Loucy (cell line): ENCODE measurements at regions not wholly inside any gene's neighbourhood (a gene's known extent, or its start where the extent isn't known, plus 50 kb on each side); places are given as distances from the start of the nearest gene placed in this dataset.

Experiments
- H2AFZ ChIP-seq: fragments of 200-600 bp; sonication (generic); 2 replicates; pipeline ENCODE4 v1.6.0; 2016; ENCODE audit warnings: antibody characterized with exemption, mild to moderate bottlenecking, low read length, moderate library complexity
- H3F3A ChIP-seq: fragments of 200-600 bp; 2 replicates; pipeline ENCODE4 v1.6.0; 2016; ENCODE audit warnings: antibody characterized with exemption, low read depth, mild to moderate bottlenecking
- H3K27me3 ChIP-seq: fragments of 200-600 bp; sonication (generic); 2 replicates; pipeline ENCODE4 v1.6.1; 2014; ENCODE audit warnings: low read length, mild to moderate bottlenecking; ENCODE audit not compliant: insufficient read depth, poor library complexity, severe bottlenecking
- H3K36me3 ChIP-seq: fragments of 200-600 bp; sonication (generic); 2 replicates; pipeline ENCODE4 v1.6.1; 2016; ENCODE audit warnings: low read length; ENCODE audit not compliant: insufficient read depth
- H3K4me1 ChIP-seq: fragments of 200-600 bp; sonication (generic); 2 replicates; pipeline ENCODE4 v1.5.1; 2014; ENCODE audit warnings: low read length, mild to moderate bottlenecking; ENCODE audit not compliant: insufficient read depth, poor library complexity, severe bottlenecking
- H3K4me2 ChIP-seq: fragments of 200-600 bp; sonication (generic); 2 replicates; pipeline ENCODE4 v1.6.0; 2014; ENCODE audit warnings: antibody characterized with exemption, low read length, low read depth, mild to moderate bottlenecking; ENCODE audit not compliant: poor library complexity, severe bottlenecking
- H3K4me3 ChIP-seq: fragments of 200-600 bp; sonication (generic); 2 replicates; pipeline ENCODE4 v1.5.1; 2014; ENCODE audit warnings: low read length, mild to moderate bottlenecking, mixed read lengths; ENCODE audit not compliant: poor library complexity, severe bottlenecking
- H3K79me2 ChIP-seq: fragments of 200-600 bp; sonication (generic); 2 replicates; pipeline ENCODE4 v1.6.1; 2014; ENCODE audit warnings: low read length; ENCODE audit not compliant: insufficient read depth
- H3K9ac ChIP-seq: fragments of 200-600 bp; sonication (generic); 2 replicates; pipeline ENCODE4 v1.6.0; 2014; ENCODE audit warnings: mild to moderate bottlenecking, low read depth, low read length, moderate library complexity; ENCODE audit not compliant: poor library complexity, severe bottlenecking
- H3K9me2 ChIP-seq: fragments of 200-600 bp; sonication (generic); replicated peaks from 2 replicates; pipeline ENCODE4 v1.6.1; 2016; ENCODE audit warnings: low read depth, low read length, mixed read lengths
- H3K9me3 ChIP-seq: fragments of 200-600 bp; sonication (generic); 2 replicates; pipeline ENCODE4 v1.6.1; 2014; ENCODE audit warnings: mild to moderate bottlenecking, antibody characterized with exemption, low read length, low read depth; ENCODE audit not compliant: insufficient read depth
- H4K20me1 ChIP-seq: fragments of 200-600 bp; sonication (generic); 2 replicates; pipeline ENCODE4 v1.6.0; 2014; ENCODE audit warnings: antibody characterized with exemption, low read length, mild to moderate bottlenecking; ENCODE audit not compliant: insufficient read depth, poor library complexity, severe bottlenecking
- CTCF ChIP-seq: fragments of 200-600 bp; sonication (generic); conservative IDR thresholded peaks from 2 replicates; pipeline ENCODE4 v1.5.1; 2014; ENCODE audit warnings: mild to moderate bottlenecking, antibody characterized with exemption, low read length
- EZH2phosphoT487 ChIP-seq: fragments of 200-600 bp; IDR thresholded peaks from 2 replicates; pipeline ENCODE4 v1.6.1; 2018; ENCODE audit warnings: antibody characterized with exemption, mild to moderate bottlenecking, moderate library complexity, borderline replicate concordance

GRCh38 chr2:11974573-11974972 is 228.1 kb downstream of the LPIN1 start:
- no peaks in the 10 kb centered on the region for H3K4me1 ChIP-seq
- H3K9me2 ChIP-seq = no peaks in the 10 kb centered on the region
- no peaks in the 10 kb centered on the region for H3F3A ChIP-seq
- H3K79me2 ChIP-seq = no peaks in the 10 kb centered on the region
- no peak overlapping the region for H3K9ac ChIP-seq
- no peak overlapping the region for H3K4me3 ChIP-seq
- H4K20me1 ChIP-seq = no peaks in the 10 kb centered on the region
- no peak overlapping the region for H2AFZ ChIP-seq
- no peak overlapping the region for H3K4me2 ChIP-seq
- no peaks in the 10 kb centered on the region for H3K27me3 ChIP-seq
- no peaks in the 10 kb centered on the region for H3K36me3 ChIP-seq
- H3K9me3 ChIP-seq = peaks cover 14% of the 10 kb centered on the region
- no peak for TF ChIP-seq CTCF

GRCh38 chr2:11975373-11975772 is 228.9 kb downstream of the LPIN1 start:
- no peaks in the 10 kb centered on the region for H3K79me2 ChIP-seq
- H2AFZ ChIP-seq = no peak overlapping the region
- no peaks in the 10 kb centered on the region for H4K20me1 ChIP-seq
- H3K4me3 ChIP-seq = no peak overlapping the region
- H3K36me3 ChIP-seq = no peaks in the 10 kb centered on the region
- no peaks in the 10 kb centered on the region for H3F3A ChIP-seq
- no peak for TF ChIP-seq EZH2phosphoT487
- no peaks in the 10 kb centered on the region for H3K27me3 ChIP-seq
- no peaks in the 10 kb centered on the region for H3K4me1 ChIP-seq
- H3K9me3 ChIP-seq = peaks cover 14% of the 10 kb centered on the region
- no peak overlapping the region for H3K4me2 ChIP-seq
- H3K9me2 ChIP-seq = no peaks in the 10 kb centered on the region
- no peak overlapping the region for H3K9ac ChIP-seq

GRCh38 chr2:11976073-11976472 is 229.6 kb downstream of the LPIN1 start:
- no peak overlapping the region for H3K4me2 ChIP-seq
- no peaks in the 10 kb centered on the region for H3K9me2 ChIP-seq
- H2AFZ ChIP-seq = no peak overlapping the region
- no peaks in the 10 kb centered on the region for H4K20me1 ChIP-seq
- H3K4me1 ChIP-seq = no peaks in the 10 kb centered on the region
- H3K4me3 ChIP-seq = no peak overlapping the region
- H3K9me3 ChIP-seq = peaks cover 14% of the 10 kb centered on the region
- H3F3A ChIP-seq = no peaks in the 10 kb centered on the region
- no peaks in the 10 kb centered on the region for H3K79me2 ChIP-seq
- TF ChIP-seq CTCF (no peak), EZH2phosphoT487 (no peak)
- H3K9ac ChIP-seq = no peak overlapping the region
- no peaks in the 10 kb centered on the region for H3K27me3 ChIP-seq
- H3K36me3 ChIP-seq = no peaks in the 10 kb centered on the region

- H3K9me3 ChIP-seq = peaks cover 8% of the 10 kb centered on the region
- no peaks in the 10 kb centered on the region for H3K36me3 ChIP-seq
- H3K27me3 ChIP-seq = no peaks in the 10 kb centered on the region
- no peak overlapping the region for H3K4me2 ChIP-seq
- no peaks in the 10 kb centered on the region for H3F3A ChIP-seq
- TF ChIP-seq CTCF = no peak
- no peak for TF ChIP-seq EZH2phosphoT487
- no peak overlapping the region for H3K9ac ChIP-seq
- no peak overlapping the region for H2AFZ ChIP-seq
- no peaks in the 10 kb centered on the region for H4K20me1 ChIP-seq
- no peaks in the 10 kb centered on the region for H3K79me2 ChIP-seq
- H3K9me2 ChIP-seq = no peaks in the 10 kb centered on the region
- no peak overlapping the region for H3K4me3 ChIP-seq
- H3K4me1 ChIP-seq = no peaks in the 10 kb centered on the region
These were observed 231.5 kb downstream of the LPIN1 start for GRCh38 chr2:11977766-11978524.
